ENCODE measurements at regions not wholly inside any gene's neighbourhood (a gene's known extent, or its start where the extent isn't known, plus 50 kb on each side); places are given as distances from the start of the nearest gene placed in this dataset.
"Not testable (repeated sequence)": the region's sequence is repeated elsewhere in the genome, so short reads cannot be mapped to it uniquely, and the experiment has no call there.

DNA sequence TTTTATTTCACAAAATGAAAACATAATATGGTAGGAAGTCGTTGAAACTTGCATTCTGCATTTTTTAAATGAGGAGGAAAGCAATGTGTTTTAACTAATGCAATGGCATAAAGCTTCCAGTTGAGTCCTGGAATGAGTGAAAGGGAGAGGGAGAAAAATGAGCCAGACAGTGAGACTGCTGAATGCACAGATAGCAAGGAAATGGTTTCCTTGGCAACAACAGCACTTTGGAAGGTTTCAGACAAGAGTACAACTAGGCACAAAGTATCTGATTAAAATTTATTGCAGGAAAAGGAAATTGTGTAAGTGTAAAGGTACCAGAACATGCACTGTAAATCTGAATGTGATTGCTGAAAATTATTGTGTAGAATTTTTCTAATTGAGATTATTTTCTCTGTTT lies 320.1 kb upstream of the KYNU start:
- no peak overlapping the region for H2BK12ac ChIP-seq (ENCODE audit: insufficient read length, low read depth, low read length)
- DNase-seq: no peak
- no peak overlapping the region for H3T11ph ChIP-seq (ENCODE audit: low read length)
- H2AFZ ChIP-seq (ENCODE audit: low read length): no peak overlapping the region
- Mint-ChIP-seq H3K27me3 (ENCODE audit: low read depth) (no peaks in the 10 kb centered on the region), H3K4me1 (no peaks in the 10 kb centered on the region), H3K4me3 (no peak overlapping the region), H3K9me3 (no peaks in the 10 kb centered on the region), H3K36me3 (ENCODE audit: insufficient read depth in 1 of 3, low read depth in 3 of 3) (no peaks in the 10 kb centered on the region; a peak in 1 of 7 replicates), H3K27ac (no peak overlapping the region)
- no peak overlapping the region for H3K4me2 ChIP-seq (ENCODE audit: insufficient read depth, insufficient read length, low read length)
- no peak overlapping the region for H2BK120ac ChIP-seq (ENCODE audit: low read depth, low read length, poor library complexity, severe bottlenecking)
- H3K79me2 ChIP-seq (ENCODE audit: insufficient read depth, low read length): no peaks in the 10 kb centered on the region
- no peaks in the 10 kb centered on the region for H4K20me1 ChIP-seq (ENCODE audit: control insufficient read depth, insufficient read depth, insufficient read length)
- no peak overlapping the region for H4K5ac ChIP-seq (ENCODE audit: insufficient read length, low read depth, low read length)
- no peak overlapping the region for H4K8ac ChIP-seq (replicated peaks; ENCODE audit: insufficient read length, low read depth, low read length)
- H3K23ac ChIP-seq (ENCODE audit: insufficient read length, low read depth, low read length): no peak overlapping the region
- H3K27ac ChIP-seq (ENCODE audit: insufficient read length, low read depth, low read length): no peak overlapping the region
- no peaks in the 10 kb centered on the region for H3K23me2 ChIP-seq (ENCODE audit: insufficient read length, low read depth, low read length, poor library complexity, severe bottlenecking)
- no peak overlapping the region for H3K14ac ChIP-seq (ENCODE audit: insufficient read depth, low read length)
- H3K27me3 ChIP-seq (ENCODE audit: insufficient read depth, low read length): no peaks in the 10 kb centered on the region
- no peak overlapping the region for H2BK5ac ChIP-seq (ENCODE audit: insufficient read length, low read length)
- no peak overlapping the region for H3K4ac ChIP-seq (ENCODE audit: low read depth, low read length)
- no peak overlapping the region for H3K56ac ChIP-seq (ENCODE audit: insufficient read length, low read depth, low read length)
- WGBS (ENCODE audit: extremely low coverage, insufficient read length, low lambda C conversion rate): no CpG with 5 or more reads among the region's 1 CpG
- no peak overlapping the region for H2BK15ac ChIP-seq (ENCODE audit: low read depth, low read length)
- no peak overlapping the region for H3K9ac ChIP-seq (ENCODE audit: extremely low read depth, insufficient read length, low read length)
- H2AK5ac ChIP-seq (ENCODE audit: insufficient read length, low read length): no peak overlapping the region
- no peak overlapping the region for H3K18ac ChIP-seq (ENCODE audit: insufficient read length, low read depth, low read length)
- H3K9me3 ChIP-seq (ENCODE audit: control insufficient read depth, low read depth, low read length): no peaks in the 10 kb centered on the region
- H3K79me1 ChIP-seq (ENCODE audit: insufficient read depth, low read depth, low read length, poor library complexity, severe bottlenecking): no peaks in the 10 kb centered on the region
- no peak overlapping the region for H4K91ac ChIP-seq (ENCODE audit: insufficient read length, low read depth, low read length)
- no peak overlapping the region for H2BK20ac ChIP-seq (ENCODE audit: low read depth, low read length, poor library complexity, severe bottlenecking)
- TF ChIP-seq, protein P1, sequence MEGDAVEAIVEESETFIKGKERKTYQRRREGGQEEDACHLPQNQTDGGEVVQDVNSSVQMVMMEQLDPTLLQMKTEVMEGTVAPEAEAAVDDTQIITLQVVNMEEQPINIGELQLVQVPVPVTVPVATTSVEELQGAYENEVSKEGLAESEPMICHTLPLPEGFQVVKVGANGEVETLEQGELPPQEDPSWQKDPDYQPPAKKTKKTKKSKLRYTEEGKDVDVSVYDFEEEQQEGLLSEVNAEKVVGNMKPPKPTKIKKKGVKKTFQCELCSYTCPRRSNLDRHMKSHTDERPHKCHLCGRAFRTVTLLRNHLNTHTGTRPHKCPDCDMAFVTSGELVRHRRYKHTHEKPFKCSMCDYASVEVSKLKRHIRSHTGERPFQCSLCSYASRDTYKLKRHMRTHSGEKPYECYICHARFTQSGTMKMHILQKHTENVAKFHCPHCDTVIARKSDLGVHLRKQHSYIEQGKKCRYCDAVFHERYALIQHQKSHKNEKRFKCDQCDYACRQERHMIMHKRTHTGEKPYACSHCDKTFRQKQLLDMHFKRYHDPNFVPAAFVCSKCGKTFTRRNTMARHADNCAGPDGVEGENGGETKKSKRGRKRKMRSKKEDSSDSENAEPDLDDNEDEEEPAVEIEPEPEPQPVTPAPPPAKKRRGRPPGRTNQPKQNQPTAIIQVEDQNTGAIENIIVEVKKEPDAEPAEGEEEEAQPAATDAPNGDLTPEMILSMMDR (conservative IDR thresholded peaks at IDR 0.05): no peak
- H3K4me1 ChIP-seq (ENCODE audit: insufficient read depth, low read length): no peaks in the 10 kb centered on the region; the same call in 1 of the 2 replicates

DNA sequence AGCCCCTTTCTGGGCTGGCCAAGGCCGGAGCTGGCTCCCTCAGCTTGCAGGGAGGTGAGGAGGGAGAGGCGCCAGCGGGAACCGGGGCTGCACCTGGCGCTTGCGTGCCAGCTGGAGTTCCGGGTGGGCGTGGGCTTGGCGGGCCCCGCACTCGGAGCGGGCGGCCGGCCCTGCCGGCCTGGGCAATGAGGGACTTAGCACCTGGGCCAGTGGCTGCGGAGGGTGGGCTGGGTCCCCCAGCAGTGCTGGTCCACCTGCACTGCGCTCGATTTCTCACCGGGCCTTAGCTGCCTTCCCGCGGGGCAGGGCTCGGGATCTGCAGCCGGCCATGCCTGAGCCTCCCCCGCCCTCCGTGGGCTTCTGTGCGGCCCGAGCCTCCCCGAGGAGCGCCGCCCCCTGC lies 331.5 kb upstream of the KYNU start:
- H3K9me3 ChIP-seq (ENCODE audit: control insufficient read depth, low read depth, low read length): not testable (repeated sequence)

More for the DNA sequence above, 331.5 kb upstream of the KYNU start:
- not testable (repeated sequence) for H3K4me3 Mint-ChIP-seq; H3K23ac ChIP-seq (ENCODE audit: insufficient read length, low read depth, low read length); H4K5ac ChIP-seq (ENCODE audit: insufficient read length, low read depth, low read length); H3K27me3 Mint-ChIP-seq (ENCODE audit: low read depth); H3K27me3 ChIP-seq (ENCODE audit: insufficient read depth, low read length); H3K14ac ChIP-seq (ENCODE audit: insufficient read depth, low read length); H4K20me1 ChIP-seq (ENCODE audit: control insufficient read depth, insufficient read depth, insufficient read length); H3K56ac ChIP-seq (ENCODE audit: insufficient read length, low read depth, low read length); H3K27ac ChIP-seq (ENCODE audit: insufficient read length, low read depth, low read length); H2BK5ac ChIP-seq (ENCODE audit: insufficient read length, low read length); H3T11ph ChIP-seq (ENCODE audit: low read length); H3K4me2 ChIP-seq (ENCODE audit: insufficient read depth, insufficient read length, low read length); H3K79me1 ChIP-seq (ENCODE audit: insufficient read depth, low read depth, low read length, poor library complexity, severe bottlenecking); H3K4ac ChIP-seq (ENCODE audit: low read depth, low read length); H2BK15ac ChIP-seq (ENCODE audit: low read depth, low read length); H3K79me2 ChIP-seq (ENCODE audit: insufficient read depth, low read length); H2AFZ ChIP-seq (ENCODE audit: low read length); H3K23me2 ChIP-seq (ENCODE audit: insufficient read length, low read depth, low read length, poor library complexity, severe bottlenecking); H2BK12ac ChIP-seq (ENCODE audit: insufficient read length, low read depth, low read length); H2BK120ac ChIP-seq (ENCODE audit: low read depth, low read length, poor library complexity, severe bottlenecking); H3K27ac Mint-ChIP-seq; DNase-seq; H3K4me1 ChIP-seq (ENCODE audit: insufficient read depth, low read length); H4K91ac ChIP-seq (ENCODE audit: insufficient read length, low read depth, low read length); H3K9ac ChIP-seq (ENCODE audit: extremely low read depth, insufficient read length, low read length); H2AK5ac ChIP-seq (ENCODE audit: insufficient read length, low read length); H3K18ac ChIP-seq (ENCODE audit: insufficient read length, low read depth, low read length); H4K8ac ChIP-seq (replicated peaks; ENCODE audit: insufficient read length, low read depth, low read length); H2BK20ac ChIP-seq (ENCODE audit: low read depth, low read length, poor library complexity, severe bottlenecking); H3K9me3 Mint-ChIP-seq; H3K4me1 Mint-ChIP-seq
- no CpG with 5 or more reads among the region's 30 CpGs for WGBS (ENCODE audit: extremely low coverage, insufficient read length, low lambda C conversion rate)
- peaks cover 0 to 10% (median 0%) of the 10 kb centered on the region in 3 experiments; a peak in 1 of 7 replicates for H3K36me3 Mint-ChIP-seq (ENCODE audit: insufficient read depth in 1 of 3, low read depth in 3 of 3)

All from H9 (cell line).